ENCODE measurements at regions not wholly inside any gene's neighbourhood (a gene's known extent, or its start where the extent isn't known, plus 50 kb on each side); places are given as distances from the start of the nearest gene placed in this dataset.
A peak's percentile ranks its signal among the peaks of the same experiment; 100 is the strongest.
"Not testable (repeated sequence)": the region's sequence is repeated elsewhere in the genome, so short reads cannot be mapped to it uniquely, and the experiment has no call there.

- no peak for DNase-seq (ENCODE audit: low spot score)
Observed at GRCh38 chr2:82109418-82109817, 1804.9 kb upstream of the LRRTM1 start.

- no peak for DNase-seq (ENCODE audit: low spot score)
Observed at GRCh38 chr2:82098617-82099016, 1794.1 kb upstream of the LRRTM1 start.

GRCh38 chr2:82089518-82089917 lies 1785.0 kb upstream of the LRRTM1 start:
- no peak for DNase-seq (ENCODE audit: low spot score)

GRCh38 chr2:82084679-82085392 lies 1780.3 kb upstream of the LRRTM1 start:
- no peak for DNase-seq (ENCODE audit: low spot score)

- no peak for DNase-seq (ENCODE audit: low spot score)
Observed at GRCh38 chr2:82075875-82076274, 1771.3 kb upstream of the LRRTM1 start.

- DNase-seq (ENCODE audit: low spot score): no peak
Observed at GRCh38 chr2:82062463-82062862, 1757.9 kb upstream of the LRRTM1 start.

GRCh38 chr2:82055846-82056245 lies 1751.3 kb upstream of the LRRTM1 start:
- DNase-seq (ENCODE audit: low spot score): peak; percentile 3

GRCh38 chr2:82043867-82044266 lies 1739.3 kb upstream of the LRRTM1 start:
- DNase-seq (ENCODE audit: low spot score): no peak

- DNase-seq (ENCODE audit: low spot score): no peak
Observed at GRCh38 chr2:82027921-82028615, 1723.5 kb upstream of the LRRTM1 start.

- DNase-seq (ENCODE audit: low spot score): peak; percentile 5
Observed at GRCh38 chr2:82023710-82024109, 1719.2 kb upstream of the LRRTM1 start.

- no peak for DNase-seq (ENCODE audit: low spot score)
Observed at GRCh38 chr2:82013641-82014040, 1709.1 kb upstream of the LRRTM1 start.

- DNase-seq (ENCODE audit: low spot score): no peak
Observed at GRCh38 chr2:82007071-82007664, 1702.6 kb upstream of the LRRTM1 start.

- not testable (repeated sequence) for DNase-seq (ENCODE audit: low spot score)
Observed at GRCh38 chr2:82005889-82006288, 1701.3 kb upstream of the LRRTM1 start.

GRCh38 chr2:82001614-82002013 lies 1697.1 kb upstream of the LRRTM1 start:
- no peak for DNase-seq (ENCODE audit: low spot score)

GRCh38 chr2:82000606-82001005 lies 1696.1 kb upstream of the LRRTM1 start:
- DNase-seq (ENCODE audit: low spot score): no peak

- no peak for DNase-seq (ENCODE audit: low spot score)
Observed at GRCh38 chr2:81996332-81996731, 1691.8 kb upstream of the LRRTM1 start.

- DNase-seq (ENCODE audit: low spot score): no peak
Observed at GRCh38 chr2:81991282-81991681, 1686.7 kb upstream of the LRRTM1 start.

- no peak for DNase-seq (ENCODE audit: low spot score)
Observed at GRCh38 chr2:81987370-81987769, 1682.8 kb upstream of the LRRTM1 start.

- no peak for DNase-seq (ENCODE audit: low spot score)
Observed at GRCh38 chr2:81984969-81985637, 1680.6 kb upstream of the LRRTM1 start.

GRCh38 chr2:81981585-81981984 lies 1677.0 kb upstream of the LRRTM1 start:
- no peak for DNase-seq (ENCODE audit: low spot score)

GRCh38 chr2:81979086-81979485 lies 1674.5 kb upstream of the LRRTM1 start:
- DNase-seq (ENCODE audit: low spot score): no peak

- DNase-seq (ENCODE audit: low spot score): no peak
Observed at GRCh38 chr2:81976998-81977397, 1672.4 kb upstream of the LRRTM1 start.

- DNase-seq (ENCODE audit: low spot score): no peak
Observed at GRCh38 chr2:81974216-81974615, 1669.7 kb upstream of the LRRTM1 start.

Measured in H4 (cell line).